ENCODE measurements at regions not wholly inside any gene's neighbourhood (a gene's known extent, or its start where the extent isn't known, plus 50 kb on each side); places are given as distances from the start of the nearest gene placed in this dataset.
"Not testable (repeated sequence)": the region's sequence is repeated elsewhere in the genome, so short reads cannot be mapped to it uniquely, and the experiment has no call there.

DNA sequence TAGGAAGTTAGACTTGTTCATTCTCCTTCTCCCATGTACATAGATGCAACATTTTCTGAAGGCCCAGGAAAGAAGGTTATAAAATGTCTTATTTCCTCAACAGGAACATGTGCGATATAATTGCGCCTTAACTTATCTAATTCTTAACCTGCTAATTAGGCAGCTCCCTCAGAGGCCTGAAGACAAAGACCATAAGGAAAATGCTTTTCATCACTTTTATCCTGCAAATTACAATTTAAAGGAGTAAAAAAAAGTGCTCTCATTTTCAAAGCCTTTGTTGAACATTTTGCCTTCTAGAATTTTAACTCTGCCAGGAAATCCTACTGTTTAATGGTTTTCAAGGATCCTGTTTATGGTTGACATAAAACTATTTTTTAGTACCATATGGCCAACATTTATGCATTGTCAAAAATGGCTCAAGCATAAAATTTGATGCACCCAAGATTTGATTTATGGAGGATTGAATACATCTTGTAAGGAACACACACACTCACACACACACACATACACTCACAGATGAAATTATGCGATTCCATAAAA lies 660.4 kb upstream of the TMEM132C start:
- POLR2A ChIA-PET (ENCODE audit: unreplicated experiment) = no interaction called here

GRCh38 chr12:127607146-127607725 lies 659.7 kb upstream of the TMEM132C start:
- H3K9me3 ChIP-seq (ENCODE audit: low read length) = no peaks in the 10 kb centered on the region
- no peak overlapping the region for H3K4me2 ChIP-seq (ENCODE audit: low read length)
- peaks cover 43% of the 10 kb centered on the region for H3K27me3 ChIP-seq (ENCODE audit: low read length)
- POLR2A ChIA-PET (ENCODE audit: unreplicated experiment) = no interaction called here
- no peak overlapping the region for H3K27ac ChIP-seq (ENCODE audit: low read length)
- no peak overlapping the region for H3K9ac ChIP-seq (ENCODE audit: low read length)
- H3K4me1 ChIP-seq (ENCODE audit: insufficient read depth, low read length) = no peaks in the 10 kb centered on the region
- TF ChIP-seq EZH2 (IDR thresholded peaks at IDR 0.05; ENCODE audit: low read length, unreplicated experiment) = no peak
- TF ChIP-seq EZH2phosphoT487 (IDR thresholded peaks at IDR 0.05; ENCODE audit: borderline replicate concordance, low read length) = no peak
- TF ChIP-seq CTCF (conservative IDR thresholded peaks at IDR 0.05; ENCODE audit: low read depth, low read length) = no peak
- H4K20me1 ChIP-seq (ENCODE audit: low read length) = no peaks in the 10 kb centered on the region
- H3K36me3 ChIP-seq (ENCODE audit: low read depth, low read length) = no peaks in the 10 kb centered on the region
- CTCF ChIA-PET = no interaction called here
- intact Hi-C loops (cut with micrococcal nuclease) = no loop called here
- no peaks in the 10 kb centered on the region for H3K9me2 ChIP-seq (replicated peaks; ENCODE audit: low read length)
- no peak for DNase-seq
- H3K79me2 ChIP-seq (ENCODE audit: low read length) = no peaks in the 10 kb centered on the region
- BruUV-seq (replicated peaks) = no TSS peak
- no peak overlapping the region for H3K4me3 ChIP-seq (ENCODE audit: low read length)
- no peak overlapping the region for H2AFZ ChIP-seq (ENCODE audit: low read length)
- H3F3A ChIP-seq (ENCODE audit: low read length, unreplicated experiment) = no peaks in the 10 kb centered on the region
- no peak for ATAC-seq

More for the DNA sequence above, 660.4 kb upstream of the TMEM132C start:
- Histone ChIP-seq H3K4me2 (ENCODE audit: low read length) (no peak overlapping the region), H3K27ac (ENCODE audit: low read length) (no peak overlapping the region), H3K4me1 (ENCODE audit: insufficient read depth, low read length) (no peaks in the 10 kb centered on the region), H3K9me2 (replicated peaks; ENCODE audit: low read length) (no peaks in the 10 kb centered on the region), H3K36me3 (ENCODE audit: low read depth, low read length) (no peaks in the 10 kb centered on the region), H3K27me3 (ENCODE audit: low read length) (peaks cover 43% of the 10 kb centered on the region), H2AFZ (ENCODE audit: low read length) (no peak overlapping the region), H4K20me1 (ENCODE audit: low read length) (no peaks in the 10 kb centered on the region), H3K9me3 (ENCODE audit: low read length) (no peaks in the 10 kb centered on the region), H3F3A (ENCODE audit: low read length, unreplicated experiment) (no peaks in the 10 kb centered on the region), H3K79me2 (ENCODE audit: low read length) (no peaks in the 10 kb centered on the region), H3K4me3 (ENCODE audit: low read length) (no peak overlapping the region), H3K9ac (ENCODE audit: low read length) (no peak overlapping the region)
- CTCF ChIA-PET = no interaction called here
- BruUV-seq (replicated peaks) = no TSS peak
- DNase-seq (no peak), ATAC-seq (no peak)
- intact Hi-C loops (cut with micrococcal nuclease) = no loop called here
- TF ChIP-seq CTCF (conservative IDR thresholded peaks at IDR 0.05; ENCODE audit: low read depth, low read length) (no peak), EZH2 (IDR thresholded peaks at IDR 0.05; ENCODE audit: low read length, unreplicated experiment) (no peak), EZH2phosphoT487 (IDR thresholded peaks at IDR 0.05; ENCODE audit: borderline replicate concordance, low read length) (no peak)

DNA sequence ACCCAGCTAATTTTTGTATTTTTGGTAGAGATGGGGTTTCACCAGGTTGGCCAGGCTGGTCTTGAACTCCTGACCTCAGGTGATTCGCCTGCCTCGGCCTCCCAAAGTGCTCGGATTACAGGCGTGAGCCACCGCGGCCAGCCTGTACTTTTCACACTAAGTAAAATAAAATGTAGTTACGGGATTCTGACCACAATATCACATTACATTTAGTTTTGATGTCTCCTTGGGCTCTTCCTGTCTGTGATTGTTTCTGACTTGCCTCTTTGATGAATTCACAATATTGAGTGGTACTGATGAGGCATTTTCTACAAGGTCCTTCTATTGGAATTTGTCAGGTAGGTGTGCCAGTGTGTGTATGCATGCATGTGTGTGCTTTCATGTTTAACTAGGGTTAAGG lies 658.6 kb upstream of the TMEM132C start:
- intact Hi-C loops (cut with micrococcal nuclease); POLR2A ChIA-PET (ENCODE audit: unreplicated experiment); H3K9me3 ChIP-seq (ENCODE audit: low read length); H4K20me1 ChIP-seq (ENCODE audit: low read length); H3K27ac ChIP-seq (ENCODE audit: low read length); H3F3A ChIP-seq (ENCODE audit: low read length, unreplicated experiment); CTCF ChIA-PET; H3K4me3 ChIP-seq (ENCODE audit: low read length); H3K9ac ChIP-seq (ENCODE audit: low read length); H3K4me1 ChIP-seq (ENCODE audit: insufficient read depth, low read length); H3K4me2 ChIP-seq (ENCODE audit: low read length); BruUV-seq (replicated peaks); H3K36me3 ChIP-seq (ENCODE audit: low read depth, low read length); H3K9me2 ChIP-seq (replicated peaks; ENCODE audit: low read length); ATAC-seq; H2AFZ ChIP-seq (ENCODE audit: low read length); H3K79me2 ChIP-seq (ENCODE audit: low read length): not testable (repeated sequence)
- DNase-seq = peak; percentile 24
- H3K27me3 ChIP-seq (ENCODE audit: low read length) = peaks cover 43% of the 10 kb centered on the region

Data from PC-3 (cell line).